NCI-H187 treated with DMSO at 0.1 percent for 48 hours (cell line): ENCODE measurements at regions not wholly inside any gene's neighbourhood (a gene's known extent, or its start where the extent isn't known, plus 50 kb on each side); places are given as distances from the start of the nearest gene placed in this dataset.
A peak's percentile ranks its signal among the peaks of the same experiment; 100 is the strongest.

Experiments used
- DNase-seq: peaks from one replicate; lab custom pipeline; 2025; lab: John Stamatoyannopoulos, UW

- no peak for DNase-seq
Measured at GRCh38 chr21:16644685-16645084, 868.2 kb upstream of the CXADR start.

GRCh38 chr21:16650714-16651366 is 862.0 kb upstream of the CXADR start:
- no peak for DNase-seq

GRCh38 chr21:16651956-16652355 is 860.9 kb upstream of the CXADR start:
- DNase-seq: no peak

GRCh38 chr21:16663436-16663835 is 849.4 kb upstream of the CXADR start:
- DNase-seq: no peak

GRCh38 chr21:16667395-16667794 is 845.4 kb upstream of the CXADR start:
- no peak for DNase-seq

- no peak for DNase-seq
Measured at GRCh38 chr21:16674949-16675348, 837.9 kb upstream of the CXADR start.

- DNase-seq: no peak
Measured at GRCh38 chr21:16676391-16676790, 836.5 kb upstream of the CXADR start.

GRCh38 chr21:16678429-16679160 is 834.2 kb upstream of the CXADR start:
- DNase-seq: peak; percentile 69

- no peak for DNase-seq
Measured at GRCh38 chr21:16695074-16695473, 817.8 kb upstream of the CXADR start.

GRCh38 chr21:16707274-16707673 is 805.6 kb upstream of the CXADR start:
- no peak for DNase-seq

GRCh38 chr21:16708101-16708835 is 804.6 kb upstream of the CXADR start:
- no peak for DNase-seq

GRCh38 chr21:16709866-16710550 is 802.8 kb upstream of the CXADR start:
- DNase-seq: no peak

- no peak for DNase-seq
Measured at GRCh38 chr21:16711757-16712156, 801.1 kb upstream of the CXADR start.

- DNase-seq: no peak
Measured at GRCh38 chr21:16713331-16714117, 799.3 kb upstream of the CXADR start.

GRCh38 chr21:16740511-16740910 is 772.3 kb upstream of the CXADR start:
- no peak for DNase-seq

GRCh38 chr21:16741141-16741665 is 771.6 kb upstream of the CXADR start:
- DNase-seq: no peak

- no peak for DNase-seq
Measured at GRCh38 chr21:16742131-16742641, 770.7 kb upstream of the CXADR start.

GRCh38 chr21:16742741-16743140 is 770.1 kb upstream of the CXADR start:
- DNase-seq: no peak

GRCh38 chr21:16743317-16743716 is 769.5 kb upstream of the CXADR start:
- DNase-seq: no peak

- DNase-seq: no peak
Measured at GRCh38 chr21:16750926-16751325, 761.9 kb upstream of the CXADR start.
